Naive thymus-derived CD8-positive, alpha-beta T cell (primary cell): ENCODE measurements at regions not wholly inside any gene's neighbourhood (a gene's known extent, or its start where the extent isn't known, plus 50 kb on each side); places are given as distances from the start of the nearest gene placed in this dataset.

Experiments used
- ATAC-seq, 2 donors: fragments of 150-1000 bp; cut with Tn5 transposase in 1 of 2; sonication (Bioruptor Pico), chemical (Tn5 transposase) in 1 of 2; 1 replicate in 1 of 2; 2 replicates in 1 of 2; pipeline ENCODE4 v1.10.0; 2021; ENCODE audit warnings: mild to moderate bottlenecking in 2 of 2, moderate library complexity in 2 of 2
- POLR2A ChIA-PET: fragments of 350-600 bp; sonication (Branson Sonifier 250); formaldehyde crosslinking; loops from one replicate; lab custom pipeline; 2021; ENCODE audit warnings: antibody characterized with exemption; lab: Charles Lee
- DNase-seq, 10 donors: peaks; one replicate each; pipeline versions ENCODE4 v3.0.0 to v3.0.0-alpha.2; 2020 to 2022
- H3K27ac Mint-ChIP-seq, 10 donors: one replicate each; pipeline ENCODE4 v1.8.0; 2020 to 2022; ENCODE audit warnings: mild to moderate bottlenecking in 10 of 10, mixed read lengths in 10 of 10, moderate library complexity in 4 of 10, inconsistent platforms in 1 of 10
- H3K27me3 Mint-ChIP-seq, 5 donors: one replicate each; pipeline ENCODE4 v1.8.0; 2021 to 2022; ENCODE audit warnings: mixed read lengths in 5 of 5
- H3K36me3 Mint-ChIP-seq, 3 donors: one replicate each; pipeline ENCODE4 v1.8.0; 2020 to 2022; ENCODE audit warnings: mixed read lengths in 3 of 3, mild to moderate bottlenecking in 2 of 3, inconsistent platforms in 1 of 3
- H3K4me1 Mint-ChIP-seq, 4 donors: one replicate each; pipeline ENCODE4 v1.8.0; 2021 to 2022; ENCODE audit warnings: mixed read lengths in 4 of 4
- H3K4me3 Mint-ChIP-seq, 10 donors: one replicate each; pipeline ENCODE4 v1.8.0; 2020 to 2022; ENCODE audit warnings: mild to moderate bottlenecking in 10 of 10, mixed read lengths in 10 of 10, moderate library complexity in 6 of 10, inconsistent platforms in 1 of 10
- H3K9me3 Mint-ChIP-seq, 9 donors: one replicate each; pipeline ENCODE4 v1.8.0; 2020 to 2022; ENCODE audit warnings: mixed read lengths in 9 of 9, mild to moderate bottlenecking in 3 of 9, inconsistent platforms in 1 of 9, moderate library complexity in 1 of 9

GRCh38 chr1:36693603-36694002 lies 210.9 kb upstream of the CSF3R start:
- DNase-seq, result peak in 1 of 10 donors; percentile 26
- no peaks in the 10 kb centered on the region for H3K36me3 Mint-ChIP-seq
- H3K27ac Mint-ChIP-seq, result no peak overlapping the region

GRCh38 chr1:36693161-36693525 lies 210.4 kb upstream of the CSF3R start:
- Mint-ChIP-seq H3K27ac (no peak overlapping the region), H3K27me3 (peaks cover 3 to 40% (median 17%) of the 10 kb centered on the region in 5 donors), H3K36me3 (no peaks in the 10 kb centered on the region), H3K4me3 (no peak overlapping the region), H3K9me3 (no peaks in the 10 kb centered on the region), H3K4me1 (no peaks in the 10 kb centered on the region)
- ATAC-seq (no peak), DNase-seq (peak in 1 of 10 donors; percentile 49)
- POLR2A ChIA-PET, result no interaction called here

More at GRCh38 chr1:36693603-36694002, 210.9 kb upstream of the CSF3R start:
- no peak for ATAC-seq
- Mint-ChIP-seq H3K4me1 (no peaks in the 10 kb centered on the region), H3K27me3 (peaks cover 3 to 36% (median 17%) of the 10 kb centered on the region in 5 donors), H3K9me3 (no peaks in the 10 kb centered on the region), H3K4me3 (no peak overlapping the region)
- POLR2A ChIA-PET, result no interaction called here

- DNase-seq, result peak in 1 of 10 donors; percentile 43
- no peaks in the 10 kb centered on the region for H3K36me3 Mint-ChIP-seq
- H3K9me3 Mint-ChIP-seq, result no peaks in the 10 kb centered on the region
- no peaks in the 10 kb centered on the region for H3K4me1 Mint-ChIP-seq
- ATAC-seq, result no peak
- no peak overlapping the region for H3K27ac Mint-ChIP-seq
- POLR2A ChIA-PET, result no interaction called here
- no peak overlapping the region for H3K4me3 Mint-ChIP-seq
- H3K27me3 Mint-ChIP-seq, result peaks cover 7 to 45% (median 22%) of the 10 kb centered on the region in 5 donors
Measured at GRCh38 chr1:36692465-36693160, 209.9 kb upstream of the CSF3R start.

GRCh38 chr1:36691374-36691773 lies 208.7 kb upstream of the CSF3R start:
- DNase-seq (peak in 1 of 10 donors; percentile 22), ATAC-seq (no peak)
- H3K27me3 Mint-ChIP-seq, result peaks cover 12 to 54% (median 33%) of the 10 kb centered on the region in 5 donors
- H3K4me3 Mint-ChIP-seq, result no peak overlapping the region
- no peaks in the 10 kb centered on the region for H3K4me1 Mint-ChIP-seq
- H3K9me3 Mint-ChIP-seq, result peaks cover 0 to 2% (median 0%) of the 10 kb centered on the region in 9 donors
- H3K36me3 Mint-ChIP-seq, result no peaks in the 10 kb centered on the region
- H3K27ac Mint-ChIP-seq, result no peak overlapping the region
- POLR2A ChIA-PET, result no interaction called here

GRCh38 chr1:36689992-36690391 lies 207.3 kb upstream of the CSF3R start:
- Mint-ChIP-seq H3K27ac (no peak overlapping the region), H3K4me1 (no peaks in the 10 kb centered on the region), H3K36me3 (no peaks in the 10 kb centered on the region), H3K9me3 (peaks cover 0 to 2% (median 0%) of the 10 kb centered on the region in 9 donors), H3K4me3 (no peak overlapping the region), H3K27me3 (peaks cover 12 to 51% (median 35%) of the 10 kb centered on the region in 5 donors)
- no peak for ATAC-seq
- no peak for DNase-seq
- POLR2A ChIA-PET, result no interaction called here

GRCh38 chr1:36687312-36687711 lies 204.6 kb upstream of the CSF3R start:
- Mint-ChIP-seq H3K9me3 (peaks cover 0 to 2% (median 0%) of the 10 kb centered on the region in 9 donors), H3K36me3 (no peaks in the 10 kb centered on the region), H3K4me1 (no peaks in the 10 kb centered on the region), H3K27me3 (peaks cover 9 to 32% (median 27%) of the 10 kb centered on the region in 5 donors), H3K27ac (no peak overlapping the region), H3K4me3 (no peak overlapping the region)
- DNase-seq, result no peak
- POLR2A ChIA-PET, result no interaction called here
- no peak for ATAC-seq

GRCh38 chr1:36675931-36676562 lies 193.3 kb upstream of the CSF3R start:
- peaks cover 9 to 20% (median 11%) of the 10 kb centered on the region in 5 donors for H3K27me3 Mint-ChIP-seq
- POLR2A ChIA-PET, result no interaction called here

GRCh38 chr1:36675106-36675505 lies 192.4 kb upstream of the CSF3R start:
- ATAC-seq (no peak), DNase-seq (no peak)
- POLR2A ChIA-PET, result no interaction called here
- H3K27me3 Mint-ChIP-seq, result peaks cover 8 to 16% (median 13%) of the 10 kb centered on the region in 5 donors
- H3K4me3 Mint-ChIP-seq, result no peak overlapping the region
- H3K4me1 Mint-ChIP-seq, result no peaks in the 10 kb centered on the region
- H3K9me3 Mint-ChIP-seq, result no peaks in the 10 kb centered on the region
- H3K27ac Mint-ChIP-seq, result no peak overlapping the region
- H3K36me3 Mint-ChIP-seq, result no peaks in the 10 kb centered on the region

More at GRCh38 chr1:36675931-36676562, 193.3 kb upstream of the CSF3R start:
- Mint-ChIP-seq H3K36me3 (no peaks in the 10 kb centered on the region), H3K4me3 (no peak overlapping the region), H3K9me3 (no peaks in the 10 kb centered on the region), H3K4me1 (no peaks in the 10 kb centered on the region), H3K27ac (no peak overlapping the region)
- ATAC-seq (no peak), DNase-seq (no peak)

- peaks cover 10 to 27% (median 13%) of the 10 kb centered on the region in 5 donors for H3K27me3 Mint-ChIP-seq
- ATAC-seq (no peak), DNase-seq (no peak)
- no peak overlapping the region for H3K27ac Mint-ChIP-seq
- H3K9me3 Mint-ChIP-seq, result no peaks in the 10 kb centered on the region
- no peaks in the 10 kb centered on the region for H3K36me3 Mint-ChIP-seq
- no peak overlapping the region for H3K4me3 Mint-ChIP-seq
- POLR2A ChIA-PET, result no interaction called here
- no peaks in the 10 kb centered on the region for H3K4me1 Mint-ChIP-seq
Measured at GRCh38 chr1:36673202-36673601, 190.5 kb upstream of the CSF3R start.

GRCh38 chr1:36669262-36669661 lies 186.5 kb upstream of the CSF3R start:
- Mint-ChIP-seq H3K36me3 (no peaks in the 10 kb centered on the region), H3K4me3 (peak overlapping the region in 1 of 10 donors; percentile 10), H3K27me3 (peaks cover 4 to 27% (median 10%) of the 10 kb centered on the region in 5 donors), H3K9me3 (no peaks in the 10 kb centered on the region), H3K4me1 (peaks cover 0 to 5% (median 0%) of the 10 kb centered on the region in 4 donors), H3K27ac (no peak overlapping the region)
- POLR2A ChIA-PET, result no interaction called here
- ATAC-seq, result no peak
- DNase-seq, result no peak

GRCh38 chr1:36667836-36668235 lies 185.1 kb upstream of the CSF3R start:
- Mint-ChIP-seq H3K27ac (no peak overlapping the region), H3K9me3 (no peaks in the 10 kb centered on the region), H3K4me1 (peaks cover 0 to 5% (median 0%) of the 10 kb centered on the region in 4 donors), H3K27me3 (peaks cover 4 to 27% (median 10%) of the 10 kb centered on the region in 5 donors), H3K36me3 (no peaks in the 10 kb centered on the region), H3K4me3 (no peak overlapping the region)
- ATAC-seq (no peak), DNase-seq (no peak)
- POLR2A ChIA-PET, result interaction anchor here (0.6 kb wide), 1 partner anchor 1981 kb away, joined by 3 read pairs; no protein-coding TSS in a partner anchor

- ATAC-seq (no peak), DNase-seq (no peak)
- peaks cover 0 to 5% (median 0%) of the 10 kb centered on the region in 4 donors for H3K4me1 Mint-ChIP-seq
- POLR2A ChIA-PET, result no interaction called here
- no peak overlapping the region for H3K27ac Mint-ChIP-seq
- H3K4me3 Mint-ChIP-seq, result no peak overlapping the region
- H3K9me3 Mint-ChIP-seq, result no peaks in the 10 kb centered on the region
- peaks cover 4 to 30% (median 10%) of the 10 kb centered on the region in 5 donors for H3K27me3 Mint-ChIP-seq
- H3K36me3 Mint-ChIP-seq, result no peaks in the 10 kb centered on the region
Measured at GRCh38 chr1:36667256-36667655, 184.5 kb upstream of the CSF3R start.

GRCh38 chr1:36665478-36666080 lies 182.9 kb upstream of the CSF3R start:
- peaks cover 7 to 32% (median 15%) of the 10 kb centered on the region in 5 donors for H3K27me3 Mint-ChIP-seq
- H3K4me3 Mint-ChIP-seq, result no peak overlapping the region
- H3K36me3 Mint-ChIP-seq, result no peaks in the 10 kb centered on the region
- DNase-seq, result no peak
- POLR2A ChIA-PET, result no interaction called here
- no peak for ATAC-seq
- no peaks in the 10 kb centered on the region for H3K9me3 Mint-ChIP-seq
- H3K4me1 Mint-ChIP-seq, result peaks cover 0 to 5% (median 2%) of the 10 kb centered on the region in 4 donors
- no peak overlapping the region for H3K27ac Mint-ChIP-seq
